ENCODE measurements at regions not wholly inside any gene's neighbourhood (a gene's known extent, or its start where the extent isn't known, plus 50 kb on each side); places are given as distances from the start of the nearest gene placed in this dataset.

DNA sequence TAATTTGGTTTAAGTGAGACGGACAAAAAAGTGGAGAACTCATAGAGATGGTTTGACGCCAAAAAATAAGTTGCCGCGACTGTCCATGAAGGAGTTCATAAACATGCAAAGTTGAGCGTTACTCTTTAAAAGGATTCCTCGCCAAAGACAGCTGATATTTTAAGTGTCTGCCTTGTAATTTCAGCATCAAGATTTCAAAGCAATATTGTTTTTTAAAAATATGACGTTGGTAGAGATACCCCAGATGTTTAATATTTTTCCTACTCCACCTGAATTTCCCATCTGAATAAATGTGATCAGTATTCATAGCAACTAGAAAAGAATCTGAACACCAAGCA lies 155.0 kb downstream of the TUSC7 start:
- H3K4me3 ChIP-seq (ENCODE audit: low read depth, low read length): no peak overlapping the region
- no peak for DNase-seq (ENCODE audit: low read depth)
- TF ChIP-seq, protein P1, sequence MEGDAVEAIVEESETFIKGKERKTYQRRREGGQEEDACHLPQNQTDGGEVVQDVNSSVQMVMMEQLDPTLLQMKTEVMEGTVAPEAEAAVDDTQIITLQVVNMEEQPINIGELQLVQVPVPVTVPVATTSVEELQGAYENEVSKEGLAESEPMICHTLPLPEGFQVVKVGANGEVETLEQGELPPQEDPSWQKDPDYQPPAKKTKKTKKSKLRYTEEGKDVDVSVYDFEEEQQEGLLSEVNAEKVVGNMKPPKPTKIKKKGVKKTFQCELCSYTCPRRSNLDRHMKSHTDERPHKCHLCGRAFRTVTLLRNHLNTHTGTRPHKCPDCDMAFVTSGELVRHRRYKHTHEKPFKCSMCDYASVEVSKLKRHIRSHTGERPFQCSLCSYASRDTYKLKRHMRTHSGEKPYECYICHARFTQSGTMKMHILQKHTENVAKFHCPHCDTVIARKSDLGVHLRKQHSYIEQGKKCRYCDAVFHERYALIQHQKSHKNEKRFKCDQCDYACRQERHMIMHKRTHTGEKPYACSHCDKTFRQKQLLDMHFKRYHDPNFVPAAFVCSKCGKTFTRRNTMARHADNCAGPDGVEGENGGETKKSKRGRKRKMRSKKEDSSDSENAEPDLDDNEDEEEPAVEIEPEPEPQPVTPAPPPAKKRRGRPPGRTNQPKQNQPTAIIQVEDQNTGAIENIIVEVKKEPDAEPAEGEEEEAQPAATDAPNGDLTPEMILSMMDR (IDR thresholded peaks at IDR 0.05; ENCODE audit: low read depth, low read length, missing control alignments): no peak

- TF ChIP-seq, protein P1 (IDR thresholded peaks at IDR 0.05; ENCODE audit: low read depth, low read length, missing control alignments): no peak
Observed at GRCh38 chr3:116870379-116870778, 160.8 kb downstream of the TUSC7 start.

GRCh38 chr3:116871905-116872304 lies 162.3 kb downstream of the TUSC7 start:
- no peak for DNase-seq (ENCODE audit: low read depth)
- TF ChIP-seq, protein P1 (IDR thresholded peaks at IDR 0.05; ENCODE audit: low read depth, low read length, missing control alignments): no peak
- no peak overlapping the region for H3K4me3 ChIP-seq (ENCODE audit: low read depth, low read length)

More at GRCh38 chr3:116870379-116870778, 160.8 kb downstream of the TUSC7 start:
- no peak overlapping the region for H3K4me3 ChIP-seq (ENCODE audit: low read depth, low read length)
- no peak for DNase-seq (ENCODE audit: low read depth)

- H3K4me3 ChIP-seq (ENCODE audit: low read depth, low read length): no peak overlapping the region
- no peak for DNase-seq (ENCODE audit: low read depth)
- TF ChIP-seq, protein P1 (IDR thresholded peaks at IDR 0.05; ENCODE audit: low read depth, low read length, missing control alignments): no peak
Observed at GRCh38 chr3:116872688-116873087, 163.1 kb downstream of the TUSC7 start.

DNA sequence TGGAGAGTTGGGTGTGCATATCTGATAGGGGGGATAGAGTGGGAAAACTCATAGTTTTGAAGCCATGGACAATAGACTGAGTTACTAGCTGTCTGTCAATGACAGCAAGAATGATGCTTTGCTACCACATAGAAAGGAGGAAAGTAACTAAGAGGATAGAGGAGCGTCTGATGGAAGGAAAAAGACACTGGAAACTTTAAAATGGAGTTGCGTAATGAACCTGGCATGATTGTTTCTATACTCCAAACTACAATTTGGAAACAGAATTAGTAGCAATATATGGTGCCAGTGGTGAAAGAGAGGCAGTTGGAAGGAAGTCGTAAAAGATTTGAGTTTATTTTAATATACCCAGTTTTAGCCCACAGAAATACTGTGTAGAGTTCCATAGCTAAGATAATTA lies 163.6 kb downstream of the TUSC7 start:
- no peak overlapping the region for H3K4me3 ChIP-seq (ENCODE audit: low read depth, low read length)
- no peak for DNase-seq (ENCODE audit: low read depth)
- TF ChIP-seq, protein P1 (IDR thresholded peaks at IDR 0.05; ENCODE audit: low read depth, low read length, missing control alignments): no peak

DNA sequence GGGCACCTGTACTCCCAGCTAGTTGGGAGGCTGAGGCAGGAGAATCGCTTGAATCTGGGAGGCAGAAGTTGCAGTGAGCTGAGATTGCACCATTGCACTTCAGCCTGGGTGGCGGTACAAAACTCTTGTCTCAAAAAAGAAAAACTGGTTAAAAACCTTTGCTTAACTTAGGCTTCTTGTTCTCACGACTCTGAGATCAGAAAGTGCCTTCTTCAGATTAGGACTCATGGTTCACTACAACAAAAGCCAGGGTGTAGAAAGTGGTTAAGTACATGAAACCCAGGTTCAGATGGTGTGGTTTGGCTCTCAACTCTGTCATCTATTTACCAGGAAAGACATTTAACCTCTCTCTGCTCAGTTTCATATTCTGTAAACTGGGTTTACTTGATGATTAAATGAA lies 168.4 kb downstream of the TUSC7 start:
- TF ChIP-seq, protein P1 (IDR thresholded peaks at IDR 0.05; ENCODE audit: low read depth, low read length, missing control alignments): no peak
- H3K4me3 ChIP-seq (ENCODE audit: low read depth, low read length): no peak overlapping the region
- peak; percentile 1 for DNase-seq (ENCODE audit: low read depth)

DNA sequence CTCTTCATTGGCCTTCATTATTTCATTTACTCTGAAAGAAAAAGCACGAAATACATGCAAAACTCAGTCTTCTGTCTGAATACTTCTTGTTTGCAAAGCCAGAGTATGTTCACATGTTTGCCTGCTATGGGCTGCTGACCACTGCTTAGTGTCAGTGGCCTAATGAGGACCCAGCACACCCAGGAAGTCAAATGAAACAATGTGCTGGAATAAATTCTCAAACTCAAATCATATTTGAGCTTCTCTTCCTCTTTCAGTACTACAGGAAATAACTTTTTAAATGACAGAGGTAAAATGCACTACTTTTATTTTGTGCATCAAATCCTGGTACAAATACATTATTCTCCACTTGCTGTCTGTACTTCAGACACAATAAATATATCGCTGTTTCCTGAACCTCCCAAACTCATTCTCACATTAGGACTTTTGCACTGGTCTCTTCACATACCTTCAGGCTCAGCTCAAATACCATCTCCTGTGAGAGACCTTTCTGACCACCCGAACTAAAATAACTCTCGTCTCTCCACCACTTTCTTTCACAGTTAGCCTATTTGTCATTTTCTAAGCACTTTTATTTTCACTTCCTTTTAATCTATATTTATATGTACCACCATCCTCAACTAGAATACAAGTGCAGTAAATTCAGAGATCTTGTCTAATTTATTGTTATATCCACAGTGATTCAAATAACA lies 176.8 kb downstream of the TUSC7 start:
- TF ChIP-seq, protein P1 (IDR thresholded peaks at IDR 0.05; ENCODE audit: low read depth, low read length, missing control alignments): no peak
- DNase-seq (ENCODE audit: low read depth): peak; percentile 16
- H3K4me3 ChIP-seq (ENCODE audit: low read depth, low read length): no peak overlapping the region; the same call in 1 of the 2 replicates

Data from GM12864 (cell line).